SJCRH30 (cell line): ENCODE measurements at regions not wholly inside any gene's neighbourhood (a gene's known extent, or its start where the extent isn't known, plus 50 kb on each side); places are given as distances from the start of the nearest gene placed in this dataset.
A peak's percentile ranks its signal among the peaks of the same experiment; 100 is the strongest.

Experiments used
- DNase-seq, 2 experiments: peaks; one replicate each; pipeline ENCODE4 v3.0.0-alpha.2; 2015 to 2020
- H3K27ac ChIP-seq: fragments of 250-450 bp; sonication (Bioruptor Pico); 2 replicates; pipeline ENCODE4 v1.5.1; 2020; ENCODE audit warnings: mild to moderate bottlenecking, moderate library complexity
- H3K27me3 ChIP-seq: fragments of 250-450 bp; sonication (Bioruptor Pico); 2 replicates; pipeline ENCODE4 v1.5.1; 2020; ENCODE audit warnings: mild to moderate bottlenecking, moderate library complexity
- H3K36me3 ChIP-seq: fragments of 250-450 bp; sonication (Bioruptor Pico); 2 replicates; pipeline ENCODE4 v1.5.1; 2020; ENCODE audit warnings: mild to moderate bottlenecking, moderate library complexity
- H3K4me1 ChIP-seq: fragments of 250-450 bp; sonication (Bioruptor Pico); 2 replicates; pipeline ENCODE4 v1.5.1; 2020; ENCODE audit warnings: mild to moderate bottlenecking, moderate library complexity
- H3K4me3 ChIP-seq: fragments of 250-450 bp; sonication (Bioruptor Pico); 2 replicates; pipeline ENCODE4 v1.5.1; 2020; ENCODE audit warnings: mild to moderate bottlenecking, moderate library complexity
- H3K9me3 ChIP-seq: fragments of 250-450 bp; sonication (Bioruptor Pico); replicated peaks from 2 replicates; pipeline ENCODE4 v1.5.1; 2020; ENCODE audit warnings: mild to moderate bottlenecking, moderate library complexity

- Histone ChIP-seq H3K4me1 (no peaks in the 10 kb centered on the region), H3K9me3 (no peaks in the 10 kb centered on the region), H3K27me3 (0 out of 2 replicates have a peak, but pooled peaks cover 3% of the 10 kb centered on the region), H3K36me3 (no peaks in the 10 kb centered on the region), H3K4me3 (no peak overlapping the region), H3K27ac (no peak overlapping the region)
- no peak for DNase-seq
These were observed 189.8 kb upstream of the GOLIM4 start for GRCh38 chr3:168285506-168285905.

DNA sequence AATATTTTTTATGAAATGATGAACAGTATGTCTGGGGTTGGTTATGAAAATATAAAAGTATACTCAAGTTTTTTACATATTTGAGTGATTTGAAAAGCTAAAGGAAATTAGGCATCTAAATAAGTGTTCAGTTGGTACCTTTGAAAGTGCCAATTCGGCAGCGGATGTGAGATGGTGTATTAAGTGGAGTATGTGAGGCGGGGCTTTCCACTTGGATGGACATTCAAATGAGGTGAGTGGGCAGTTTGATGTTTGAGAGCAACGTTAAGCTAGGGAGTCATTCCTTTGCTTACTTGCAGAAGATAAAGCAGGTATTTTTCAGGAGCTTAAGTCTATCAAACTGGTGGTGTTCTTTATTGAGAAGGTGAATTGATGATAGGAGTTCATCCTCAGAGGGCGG, 189.0 kb upstream of the GOLIM4 start:
- Histone ChIP-seq H3K27me3 (0 out of 2 replicates have a peak, but pooled peaks cover 3% of the 10 kb centered on the region), H3K4me1 (no peaks in the 10 kb centered on the region), H3K36me3 (no peaks in the 10 kb centered on the region), H3K9me3 (no peaks in the 10 kb centered on the region), H3K4me3 (no peak overlapping the region), H3K27ac (no peak overlapping the region)
- no peak for DNase-seq

DNA sequence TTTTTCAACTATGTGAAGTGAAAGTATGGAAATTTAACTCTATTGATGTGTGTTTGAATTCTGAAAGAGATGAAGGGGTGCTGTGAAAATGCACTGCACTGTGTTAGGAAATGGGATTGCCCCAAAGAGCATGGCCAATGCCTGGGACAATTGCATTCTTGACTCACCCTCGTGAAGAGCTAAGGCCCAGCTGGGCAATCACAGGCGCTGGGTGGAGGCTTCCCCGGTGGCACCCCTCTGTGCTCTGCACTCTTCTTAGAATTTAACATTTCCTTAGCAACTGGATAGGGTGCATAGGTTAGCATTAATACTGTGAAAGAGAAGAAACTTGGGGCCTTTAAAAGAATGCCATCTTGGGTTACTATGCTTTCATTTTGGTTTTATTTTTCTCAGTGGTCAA, 179.9 kb upstream of the GOLIM4 start:
- Histone ChIP-seq H3K9me3 (no peaks in the 10 kb centered on the region), H3K27me3 (no peaks in the 10 kb centered on the region), H3K36me3 (no peaks in the 10 kb centered on the region), H3K27ac (no peak overlapping the region), H3K4me1 (no peaks in the 10 kb centered on the region), H3K4me3 (no peak overlapping the region)
- no peak for DNase-seq

- no peak overlapping the region for H3K27ac ChIP-seq
- H3K4me1 ChIP-seq, result no peaks in the 10 kb centered on the region
- DNase-seq, result no peak
- no peak overlapping the region for H3K4me3 ChIP-seq
- no peaks in the 10 kb centered on the region for H3K27me3 ChIP-seq
- H3K9me3 ChIP-seq, result no peaks in the 10 kb centered on the region
- H3K36me3 ChIP-seq, result no peaks in the 10 kb centered on the region
These were observed 178.2 kb upstream of the GOLIM4 start for GRCh38 chr3:168273917-168274316.

DNA sequence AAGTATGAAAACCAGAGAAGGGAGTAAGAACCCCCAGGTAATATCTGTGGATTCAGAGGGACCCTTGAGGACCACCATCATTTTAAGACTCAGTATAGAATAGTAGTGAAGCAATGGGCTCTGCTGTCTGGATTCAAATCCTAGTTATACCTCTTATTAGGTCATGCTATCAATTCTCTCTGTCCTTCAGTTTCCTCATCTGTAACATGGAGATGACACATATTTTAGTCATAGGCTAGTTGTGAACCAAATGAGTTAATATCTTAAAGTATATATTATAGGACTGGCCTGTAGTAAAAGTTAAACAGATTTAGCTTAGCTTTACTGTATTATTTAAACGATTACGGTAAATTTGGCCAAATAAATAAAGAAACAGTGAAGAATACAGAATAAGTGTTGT, 177.3 kb upstream of the GOLIM4 start:
- no peak overlapping the region for H3K4me3 ChIP-seq
- H3K9me3 ChIP-seq, result no peaks in the 10 kb centered on the region
- no peak overlapping the region for H3K27ac ChIP-seq
- DNase-seq, result no peak
- H3K4me1 ChIP-seq, result no peaks in the 10 kb centered on the region
- no peaks in the 10 kb centered on the region for H3K27me3 ChIP-seq
- H3K36me3 ChIP-seq, result no peaks in the 10 kb centered on the region

- Histone ChIP-seq H3K4me3 (no peak overlapping the region), H3K27ac (no peak overlapping the region), H3K36me3 (no peaks in the 10 kb centered on the region), H3K27me3 (no peaks in the 10 kb centered on the region), H3K9me3 (no peaks in the 10 kb centered on the region), H3K4me1 (no peaks in the 10 kb centered on the region)
- no peak for DNase-seq
These were observed 176.7 kb upstream of the GOLIM4 start for GRCh38 chr3:168272343-168272985.

DNA sequence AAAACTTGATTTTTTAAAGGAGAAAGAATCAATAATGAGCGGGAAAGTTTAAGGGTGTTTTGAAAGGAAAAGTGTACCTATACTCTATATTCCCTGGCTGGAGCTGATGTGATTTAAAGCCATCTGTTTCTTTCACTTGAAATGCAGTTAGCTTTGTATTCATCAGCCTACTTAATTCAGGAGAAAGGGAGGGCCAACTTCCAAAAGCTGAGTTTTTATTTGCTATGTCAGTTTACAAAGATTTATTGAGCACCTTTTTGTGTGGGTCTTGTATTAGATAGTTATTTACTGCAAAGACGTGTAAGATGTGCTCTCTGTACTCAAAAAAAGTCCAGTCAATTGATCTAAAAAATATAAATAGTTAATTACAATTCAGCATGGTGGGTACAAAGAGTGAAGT, 176.2 kb upstream of the GOLIM4 start:
- no peak overlapping the region for H3K27ac ChIP-seq
- H3K36me3 ChIP-seq, result no peaks in the 10 kb centered on the region
- no peaks in the 10 kb centered on the region for H3K9me3 ChIP-seq
- no peaks in the 10 kb centered on the region for H3K4me1 ChIP-seq
- no peak overlapping the region for H3K4me3 ChIP-seq
- no peak for DNase-seq
- no peaks in the 10 kb centered on the region for H3K27me3 ChIP-seq

GRCh38 chr3:168269001-168269400, 173.3 kb upstream of the GOLIM4 start:
- no peaks in the 10 kb centered on the region for H3K4me1 ChIP-seq
- no peaks in the 10 kb centered on the region for H3K9me3 ChIP-seq
- no peak overlapping the region for H3K27ac ChIP-seq
- no peak for DNase-seq
- H3K4me3 ChIP-seq, result no peak overlapping the region
- H3K36me3 ChIP-seq, result no peaks in the 10 kb centered on the region
- H3K27me3 ChIP-seq, result no peaks in the 10 kb centered on the region

DNA sequence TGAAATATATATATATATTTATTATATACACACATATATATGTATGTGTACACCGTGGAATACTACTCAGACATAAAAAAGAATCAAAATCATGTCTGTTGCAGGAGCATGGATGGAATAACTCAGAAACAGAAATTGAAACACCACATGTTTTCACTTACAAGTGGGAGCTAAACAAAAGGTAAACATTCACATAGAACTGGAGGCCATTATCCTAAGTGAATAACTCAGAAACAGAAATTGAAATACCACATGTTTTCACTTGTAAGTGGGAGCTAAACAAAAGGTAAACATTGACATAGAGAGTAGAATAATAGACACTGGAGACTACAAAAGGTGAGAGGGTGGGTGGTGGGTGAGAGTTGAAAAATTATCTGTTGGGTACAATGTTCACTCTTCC, 171.5 kb upstream of the GOLIM4 start:
- no peaks in the 10 kb centered on the region for H3K4me1 ChIP-seq
- H3K27me3 ChIP-seq, result no peaks in the 10 kb centered on the region
- DNase-seq, result no peak
- no peak overlapping the region for H3K27ac ChIP-seq
- H3K4me3 ChIP-seq, result no peak overlapping the region
- no peaks in the 10 kb centered on the region for H3K9me3 ChIP-seq
- no peaks in the 10 kb centered on the region for H3K36me3 ChIP-seq

DNA sequence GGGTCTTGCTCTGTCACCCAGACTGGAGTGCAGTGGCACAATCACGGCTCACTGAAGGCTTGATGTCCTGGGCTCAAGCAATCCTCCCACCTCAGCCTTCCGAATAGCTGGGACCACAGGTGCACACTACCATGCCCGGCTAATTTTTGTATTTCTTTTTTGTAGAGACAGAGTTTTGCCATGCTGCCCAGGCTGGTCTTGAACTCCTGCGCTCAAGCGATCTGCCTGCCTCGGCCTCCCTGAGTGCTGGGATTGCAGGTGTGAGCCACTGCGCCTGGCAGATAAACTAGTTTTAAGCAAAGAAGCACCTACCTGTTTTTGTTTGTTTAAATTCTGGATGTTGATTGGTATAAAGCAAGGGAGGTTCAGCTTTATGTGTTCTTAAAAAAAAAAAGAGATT, 170.6 kb upstream of the GOLIM4 start:
- no peaks in the 10 kb centered on the region for H3K27me3 ChIP-seq
- no peak for DNase-seq
- H3K36me3 ChIP-seq, result no peaks in the 10 kb centered on the region
- H3K9me3 ChIP-seq, result no peaks in the 10 kb centered on the region
- no peak overlapping the region for H3K4me3 ChIP-seq
- no peaks in the 10 kb centered on the region for H3K4me1 ChIP-seq
- no peak overlapping the region for H3K27ac ChIP-seq

GRCh38 chr3:168262887-168263286, 167.2 kb upstream of the GOLIM4 start:
- no peaks in the 10 kb centered on the region for H3K9me3 ChIP-seq
- no peaks in the 10 kb centered on the region for H3K36me3 ChIP-seq
- H3K4me3 ChIP-seq, result no peak overlapping the region
- H3K4me1 ChIP-seq, result no peaks in the 10 kb centered on the region
- H3K27ac ChIP-seq, result no peak overlapping the region
- DNase-seq, result no peak
- no peaks in the 10 kb centered on the region for H3K27me3 ChIP-seq

DNA sequence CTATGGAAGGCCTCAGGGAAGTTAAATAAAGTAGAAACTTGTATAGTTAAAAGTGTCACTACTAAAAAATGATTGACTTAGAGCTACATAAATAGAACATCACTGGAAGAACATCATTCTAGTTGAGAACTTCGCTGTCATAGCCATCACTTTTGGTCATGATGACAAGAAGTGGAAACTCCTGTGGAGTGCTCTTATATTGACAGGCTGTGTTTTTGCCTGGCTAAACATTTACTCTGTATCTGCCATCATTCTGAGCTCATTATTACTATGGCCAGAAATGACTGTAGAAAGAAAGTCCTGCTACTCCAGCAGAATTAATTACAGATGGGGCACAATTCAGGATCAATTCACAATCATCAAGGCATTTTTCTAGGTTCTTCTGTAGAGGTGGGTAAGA, 165.1 kb upstream of the GOLIM4 start:
- H3K4me1 ChIP-seq, result no peaks in the 10 kb centered on the region
- no peaks in the 10 kb centered on the region for H3K36me3 ChIP-seq
- H3K27me3 ChIP-seq, result no peaks in the 10 kb centered on the region
- H3K9me3 ChIP-seq, result no peaks in the 10 kb centered on the region
- no peak for DNase-seq
- no peak overlapping the region for H3K27ac ChIP-seq
- no peak overlapping the region for H3K4me3 ChIP-seq

DNA sequence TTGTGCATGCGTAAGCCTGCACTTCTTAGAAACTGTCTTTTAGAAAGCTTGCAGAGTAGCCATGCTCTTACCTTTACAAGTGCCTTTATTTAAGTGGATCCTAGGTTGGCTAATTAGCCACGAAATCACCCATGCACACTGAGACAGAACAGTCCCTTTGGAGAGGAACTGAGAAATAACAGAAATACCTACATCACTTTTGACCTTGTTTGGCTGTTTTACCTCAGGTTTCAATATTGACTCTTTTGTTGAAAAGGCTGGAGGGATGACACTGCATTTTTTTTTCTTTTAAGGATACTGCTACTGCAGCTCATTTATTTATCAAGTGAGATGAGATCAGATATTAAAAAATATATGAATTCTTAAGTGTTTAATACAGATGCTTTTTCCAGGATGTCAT, 155.6 kb upstream of the GOLIM4 start:
- H3K27ac ChIP-seq, result no peak overlapping the region
- no peaks in the 10 kb centered on the region for H3K4me1 ChIP-seq
- no peaks in the 10 kb centered on the region for H3K9me3 ChIP-seq
- H3K27me3 ChIP-seq, result no peaks in the 10 kb centered on the region
- no peak for DNase-seq
- no peak overlapping the region for H3K4me3 ChIP-seq
- H3K36me3 ChIP-seq, result no peaks in the 10 kb centered on the region

GRCh38 chr3:168250415-168250861, 154.7 kb upstream of the GOLIM4 start:
- no peak overlapping the region for H3K27ac ChIP-seq
- H3K4me3 ChIP-seq, result peak overlapping the region; percentile 63
- no peaks in the 10 kb centered on the region for H3K36me3 ChIP-seq
- H3K9me3 ChIP-seq, result no peaks in the 10 kb centered on the region
- no peaks in the 10 kb centered on the region for H3K27me3 ChIP-seq
- DNase-seq, result peak in 1 of 2 experiments; percentile 1
- no peaks in the 10 kb centered on the region for H3K4me1 ChIP-seq

- Histone ChIP-seq H3K4me1 (no peaks in the 10 kb centered on the region), H3K36me3 (no peaks in the 10 kb centered on the region), H3K27me3 (no peaks in the 10 kb centered on the region), H3K27ac (no peak overlapping the region), H3K4me3 (peak overlapping the region; percentile 63), H3K9me3 (no peaks in the 10 kb centered on the region)
- DNase-seq, result peak; percentile 70 to 73
These were observed 154.1 kb upstream of the GOLIM4 start for GRCh38 chr3:168249550-168250414.

- Histone ChIP-seq H3K4me1 (no peaks in the 10 kb centered on the region), H3K9me3 (no peaks in the 10 kb centered on the region), H3K27me3 (no peaks in the 10 kb centered on the region), H3K36me3 (no peaks in the 10 kb centered on the region), H3K27ac (no peak overlapping the region), H3K4me3 (peak overlapping the region; percentile 63)
- peak; percentile 3 to 36 for DNase-seq
These were observed 153.5 kb upstream of the GOLIM4 start for GRCh38 chr3:168249205-168249549.
